Smooth muscle cell (in vitro differentiated cells): ENCODE measurements at regions not wholly inside any gene's neighbourhood (a gene's known extent, or its start where the extent isn't known, plus 50 kb on each side); places are given as distances from the start of the nearest gene placed in this dataset.
"Not testable (repeated sequence)": the region's sequence is repeated elsewhere in the genome, so short reads cannot be mapped to it uniquely, and the experiment has no call there.

Experiments used
- DNase-seq: peaks from one replicate; lab custom pipeline; 2025; ENCODE audit not compliant: unreplicated experiment; lab: John Stamatoyannopoulos, UW
- H2AFZ ChIP-seq: fragments of 200-600 bp; sonication (generic); 2 replicates; pipeline ENCODE4 v1.6.0; 2016; ENCODE audit warnings: antibody characterized with exemption, low read depth, mild to moderate bottlenecking
- H3F3A ChIP-seq: fragments of 200-600 bp; sonication (generic); 2 replicates; pipeline ENCODE4 v1.6.0; 2017; ENCODE audit warnings: antibody characterized with exemption, low read depth
- H3K27ac ChIP-seq: fragments of 200-600 bp; sonication (generic); 2 replicates; pipeline ENCODE4 v1.5.1; 2016; ENCODE audit warnings: low read depth, mild to moderate bottlenecking
- H3K27me3 ChIP-seq: fragments of 200-600 bp; sonication (generic); 2 replicates; pipeline ENCODE4 v1.6.1; 2016; ENCODE audit warnings: low read depth, mild to moderate bottlenecking
- H3K36me3 ChIP-seq: fragments of 200-600 bp; sonication (generic); 2 replicates; pipeline ENCODE4 v1.5.1; 2016; ENCODE audit warnings: low read depth
- H3K4me1 ChIP-seq: fragments of 200-600 bp; sonication (generic); 2 replicates; pipeline ENCODE4 v1.5.1; 2016; ENCODE audit warnings: low read depth
- H3K4me2 ChIP-seq: fragments of 200-600 bp; sonication (generic); 2 replicates; pipeline ENCODE4 v1.6.0; 2016; ENCODE audit warnings: mild to moderate bottlenecking
- H3K4me3 ChIP-seq: fragments of 200-600 bp; sonication (generic); 2 replicates; pipeline ENCODE4 v1.5.1; 2016; ENCODE audit warnings: mild to moderate bottlenecking
- H3K79me2 ChIP-seq: fragments of 200-600 bp; sonication (generic); 2 replicates; pipeline ENCODE4 v1.6.0; 2016; ENCODE audit warnings: low read depth, mild to moderate bottlenecking
- H3K9ac ChIP-seq: fragments of 200-600 bp; sonication (generic); 2 replicates; pipeline ENCODE4 v1.6.0; 2016; ENCODE audit warnings: low read depth
- H3K9me3 ChIP-seq: fragments of 200-600 bp; sonication (generic); replicated peaks from 2 replicates; pipeline ENCODE4 v1.5.1; 2016; ENCODE audit warnings: low read depth
- H4K20me1 ChIP-seq: fragments of 200-600 bp; sonication (generic); 2 replicates; pipeline ENCODE4 v1.6.0; 2016; ENCODE audit warnings: low read depth
- CTCF ChIP-seq: fragments of 200-600 bp; sonication (generic); IDR thresholded peaks from 2 replicates; pipeline ENCODE4 v1.5.1; 2017; ENCODE audit warnings: borderline replicate concordance, mild to moderate bottlenecking, antibody characterized with exemption; ENCODE audit not compliant: insufficient read depth, poor library complexity, severe bottlenecking
- WGBS: methylation state at CpG from one replicate; pipeline ENCODE4 v1.1.7; 2016; ENCODE audit warnings: low lambda C conversion rate; 5-methylcytosine and 5-hydroxymethylcytosine counted together

GRCh38 chr1:189313488-189313887 lies 1164.2 kb downstream of the BRINP3 start:
- Histone ChIP-seq H3K4me2 (no peak overlapping the region), H3K4me3 (no peak overlapping the region)

DNA sequence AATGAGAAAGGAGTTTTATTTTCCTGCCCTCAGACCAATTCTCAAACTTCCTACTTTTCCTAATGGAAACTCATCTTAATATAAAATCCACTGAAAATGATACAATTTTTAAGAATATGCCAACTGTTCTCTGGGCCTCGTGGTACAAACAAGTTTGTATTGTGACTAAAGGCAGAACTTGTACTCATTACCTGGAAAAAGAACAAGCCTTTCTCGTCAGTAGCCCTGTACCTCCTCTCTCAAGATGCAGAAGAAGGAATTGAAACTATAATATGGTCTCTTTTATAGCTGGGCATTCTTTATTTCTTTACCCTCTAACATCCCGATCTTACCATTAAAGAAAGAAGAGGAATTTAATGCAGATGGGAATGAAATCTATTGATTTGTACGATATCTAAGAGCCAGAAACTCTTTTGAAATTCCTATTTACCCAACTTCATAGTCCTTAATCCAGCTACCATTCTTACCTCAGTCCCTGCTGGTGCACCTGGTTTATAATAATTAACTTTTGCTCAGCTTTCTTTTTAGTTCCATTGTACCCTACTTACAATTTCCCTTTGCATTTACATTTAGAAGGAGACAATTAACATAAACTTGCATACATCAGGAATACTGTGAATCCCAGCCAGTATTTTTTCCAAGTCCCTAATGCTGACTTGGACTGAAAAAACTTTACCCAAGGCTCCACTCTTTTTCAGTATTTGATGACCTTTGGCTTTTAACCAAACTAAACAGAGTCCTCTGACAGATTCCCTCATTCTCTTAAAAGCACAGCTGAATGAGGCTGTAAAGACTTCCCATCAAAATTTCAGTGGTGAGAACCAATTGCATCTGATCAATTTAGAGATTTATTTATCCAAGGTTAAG lies 1162.4 kb downstream of the BRINP3 start:
- Histone ChIP-seq H3K27me3 (no peaks in the 10 kb centered on the region), H3F3A (no peaks in the 10 kb centered on the region), H3K9me3 (no peaks in the 10 kb centered on the region), H3K9ac (no peak overlapping the region), H3K27ac (no peak overlapping the region), H3K4me2 (no peak overlapping the region), H2AFZ (no peak overlapping the region), H4K20me1 (no peaks in the 10 kb centered on the region), H3K4me1 (peaks cover 22% of the 10 kb centered on the region), H3K36me3 (no peaks in the 10 kb centered on the region), H3K79me2 (no peaks in the 10 kb centered on the region), H3K4me3 (no peak overlapping the region)
- no peak for DNase-seq
- no peak for TF ChIP-seq CTCF
- WGBS, result 72% methylated on average over 4 of the region's 4 CpGs

More at GRCh38 chr1:189313488-189313887, 1164.2 kb downstream of the BRINP3 start:
- Histone ChIP-seq H3K27ac (no peak overlapping the region), H3K27me3 (no peaks in the 10 kb centered on the region), H3F3A (no peaks in the 10 kb centered on the region), H3K36me3 (no peaks in the 10 kb centered on the region), H4K20me1 (no peaks in the 10 kb centered on the region), H3K9ac (no peak overlapping the region), H2AFZ (no peak overlapping the region), H3K79me2 (no peaks in the 10 kb centered on the region), H3K4me1 (peaks cover 22% of the 10 kb centered on the region), H3K9me3 (no peaks in the 10 kb centered on the region)
- no peak for DNase-seq
- no peak for TF ChIP-seq CTCF
- WGBS, result 92% methylated on average over 2 of the region's 2 CpGs

GRCh38 chr1:189323091-189323490 lies 1154.6 kb downstream of the BRINP3 start:
- no peak for DNase-seq

GRCh38 chr1:189331071-189331470 lies 1146.6 kb downstream of the BRINP3 start:
- WGBS, result 93% methylated on average over 13 of the region's 13 CpGs
- not testable (repeated sequence) for H3F3A ChIP-seq, H2AFZ ChIP-seq, H3K9me3 ChIP-seq, H3K4me1 ChIP-seq, H3K9ac ChIP-seq, H3K27ac ChIP-seq, H3K79me2 ChIP-seq, H3K36me3 ChIP-seq, DNase-seq, H3K4me2 ChIP-seq, H3K27me3 ChIP-seq, H3K4me3 ChIP-seq, H4K20me1 ChIP-seq

More at GRCh38 chr1:189323091-189323490, 1154.6 kb downstream of the BRINP3 start:
- no peaks in the 10 kb centered on the region for H4K20me1 ChIP-seq
- H3K4me3 ChIP-seq, result no peak overlapping the region
- H3K36me3 ChIP-seq, result no peaks in the 10 kb centered on the region
- H3K27me3 ChIP-seq, result no peaks in the 10 kb centered on the region
- no peak for TF ChIP-seq CTCF
- no peaks in the 10 kb centered on the region for H3K79me2 ChIP-seq
- no peak overlapping the region for H2AFZ ChIP-seq
- no peaks in the 10 kb centered on the region for H3K9me3 ChIP-seq
- H3K27ac ChIP-seq, result no peak overlapping the region
- WGBS, result 97% methylated on average over 3 of the region's 3 CpGs
- no peak overlapping the region for H3K4me2 ChIP-seq
- no peak overlapping the region for H3K9ac ChIP-seq
- no peaks in the 10 kb centered on the region for H3F3A ChIP-seq
- H3K4me1 ChIP-seq, result no peaks in the 10 kb centered on the region
